Gastrocnemius medialis (tissue), 4 donors: ENCODE measurements at regions not wholly inside any gene's neighbourhood (a gene's known extent, or its start where the extent isn't known, plus 50 kb on each side); places are given as distances from the start of the nearest gene placed in this dataset.

Source experiments
- ATAC-seq, 2 donors: fragments of 150-250 bp; one replicate each; pipeline ENCODE4 v1.9.1; 2016
- DNase-seq, 2 donors: peaks; one replicate each; pipeline ENCODE4 v3.0.0-alpha.2; 2019
- H3K27ac ChIP-seq, 4 donors: fragments of 200-600 bp; sonication (generic); 1 replicate in 1 of 4; 2 replicates in 3 of 4; pipeline ENCODE4 v1.5.1; 2016 to 2018; ENCODE audit warnings: mild to moderate bottlenecking in 2 of 4, moderate library complexity in 1 of 4
- H3K27me3 ChIP-seq, 3 donors: fragments of 200-600 bp; sonication (generic) in 2 of 3; 1 replicate in 1 of 3; 2 replicates in 2 of 3; pipeline versions ENCODE4 v1.5.1 to v1.6.0; 2016 to 2019; ENCODE audit warnings: mild to moderate bottlenecking in 1 of 3, moderate library complexity in 1 of 3
- H3K36me3 ChIP-seq, 2 donors: fragments of 200-600 bp; sonication (generic) in 1 of 2; one replicate each; pipeline ENCODE4 v1.5.1; 2017 to 2018
- H3K4me1 ChIP-seq, 2 donors: fragments of 200-600 bp; sonication (generic) in 1 of 2; one replicate each; pipeline ENCODE4 v1.5.1; 2016 to 2017; ENCODE audit warnings: mild to moderate bottlenecking in 2 of 2
- H3K4me3 ChIP-seq, 4 donors: fragments of 200-600 bp; sonication (generic) in 3 of 4; 1 replicate in 1 of 4; 2 replicates in 3 of 4; pipeline ENCODE4 v1.5.1; 2016 to 2019; ENCODE audit warnings: mild to moderate bottlenecking in 2 of 4
- H3K9me3 ChIP-seq, 3 donors: fragments of 200-600 bp; sonication (generic) in 2 of 3; 1 replicate in 1 of 3; 2 replicates in 2 of 3; pipeline ENCODE4 v1.5.1; 2016 to 2019
- CTCF ChIP-seq, 5 experiments: fragments of 450-650 bp in 3 of 5; fragments of 200-600 bp in 2 of 5; sonication (generic) in 2 of 5; IDR thresholded peaks in 4 of 5; conservative IDR thresholded peaks in 1 of 5; 1 replicate in 4 of 5; 2 replicates in 1 of 5; pipeline ENCODE4 v1.5.1; 2016 to 2019; ENCODE audit warnings: antibody characterized with exemption in 5 of 5, mild to moderate bottlenecking in 3 of 5, moderate library complexity in 3 of 5
- POLR2A ChIP-seq, 2 donors: fragments of 450-650 bp; IDR thresholded peaks; one replicate each; pipeline ENCODE4 v1.6.1; 2017; ENCODE audit warnings: antibody characterized with exemption in 2 of 2, mild to moderate bottlenecking in 2 of 2, moderate library complexity in 2 of 2
- in situ Hi-C, 4 donors: fragments of 200-750 bp; cut with MboI; loops; one replicate each; pipeline versions ENCODE4 v1.15.0 to v1.8.0; 2017; ENCODE audit warnings: low sequenced_read_pairs in 4 of 4
- intact Hi-C: fragments of 100-400 bp; cut with DNase I; formaldehyde crosslinking; loops from one replicate; pipeline ENCODE4 v1.15.1; 2023; ENCODE audit warnings: low total_unique reads

- no peak overlapping the region for H3K4me3 ChIP-seq
- no peaks in the 10 kb centered on the region for H3K4me1 ChIP-seq
- TF ChIP-seq CTCF (IDR thresholded peaks at IDR 0.05 in 4 of 5, conservative IDR thresholded peaks at IDR 0.05 in 1 of 5): no peak
- no peak for TF ChIP-seq POLR2A (IDR thresholded peaks at IDR 0.05)
- intact Hi-C loops (no loop called here), in situ Hi-C loops (no loop called here)
- ATAC-seq (no peak), DNase-seq (no peak)
- H3K9me3 ChIP-seq: no peaks in the 10 kb centered on the region
- no peaks in the 10 kb centered on the region for H3K36me3 ChIP-seq
- H3K27me3 ChIP-seq: no peaks in the 10 kb centered on the region
- H3K27ac ChIP-seq: no peak overlapping the region
These were observed 124.4 kb downstream of the FBXO15 start for GRCh38 chr18:74023220-74023619.

- Histone ChIP-seq H3K9me3 (no peaks in the 10 kb centered on the region), H3K36me3 (no peaks in the 10 kb centered on the region), H3K27ac (no peak overlapping the region), H3K4me3 (no peak overlapping the region), H3K27me3 (no peaks in the 10 kb centered on the region), H3K4me1 (no peaks in the 10 kb centered on the region)
- no peak for DNase-seq
- in situ Hi-C loops (no loop called here), intact Hi-C loops (no loop called here)
- ATAC-seq: no peak
- TF ChIP-seq POLR2A (IDR thresholded peaks at IDR 0.05) (no peak), CTCF (IDR thresholded peaks at IDR 0.05 in 4 of 5, conservative IDR thresholded peaks at IDR 0.05 in 1 of 5) (no peak)
These were observed 127.8 kb downstream of the FBXO15 start for GRCh38 chr18:74019864-74020263.

GRCh38 chr18:74013955-74014354 lies 133.7 kb downstream of the FBXO15 start:
- no peak for TF ChIP-seq CTCF (IDR thresholded peaks at IDR 0.05 in 4 of 5, conservative IDR thresholded peaks at IDR 0.05 in 1 of 5)
- no peak for TF ChIP-seq POLR2A (IDR thresholded peaks at IDR 0.05)
- Histone ChIP-seq H3K27ac (no peak overlapping the region), H3K4me3 (no peak overlapping the region), H3K4me1 (no peaks in the 10 kb centered on the region), H3K27me3 (no peaks in the 10 kb centered on the region), H3K36me3 (no peaks in the 10 kb centered on the region), H3K9me3 (no peaks in the 10 kb centered on the region)
- intact Hi-C loops: no loop called here
- in situ Hi-C loops: no loop called here
- DNase-seq (no peak), ATAC-seq (peak in 1 of 2 donors; percentile 63)

GRCh38 chr18:74012954-74013630 lies 134.5 kb downstream of the FBXO15 start:
- intact Hi-C loops: no loop called here
- in situ Hi-C loops: no loop called here
- ATAC-seq: no peak

More at GRCh38 chr18:74012954-74013630, 134.5 kb downstream of the FBXO15 start:
- TF ChIP-seq CTCF (IDR thresholded peaks at IDR 0.05 in 4 of 5, conservative IDR thresholded peaks at IDR 0.05 in 1 of 5): no peak
- no peak for TF ChIP-seq POLR2A (IDR thresholded peaks at IDR 0.05)
- no peaks in the 10 kb centered on the region for H3K4me1 ChIP-seq
- no peak for DNase-seq
- H3K27ac ChIP-seq: no peak overlapping the region
- no peaks in the 10 kb centered on the region for H3K36me3 ChIP-seq
- no peaks in the 10 kb centered on the region for H3K9me3 ChIP-seq
- no peak overlapping the region for H3K4me3 ChIP-seq
- H3K27me3 ChIP-seq: no peaks in the 10 kb centered on the region
